Erythroblast (primary cell): ENCODE measurements at regions not wholly inside any gene's neighbourhood (a gene's known extent, or its start where the extent isn't known, plus 50 kb on each side); places are given as distances from the start of the nearest gene placed in this dataset.

Experiments
- GATA1 ChIP-seq: IDR thresholded peaks from 2 replicates; pipeline ENCODE4 v1.6.1; 2011; ENCODE audit warnings: low read depth, mild to moderate bottlenecking, control low read depth, low read length, moderate library complexity
- POLR2A ChIP-seq: IDR thresholded peaks from 2 replicates; pipeline ENCODE4 v1.6.1; 2011; ENCODE audit warnings: mild to moderate bottlenecking, low read length

DNA sequence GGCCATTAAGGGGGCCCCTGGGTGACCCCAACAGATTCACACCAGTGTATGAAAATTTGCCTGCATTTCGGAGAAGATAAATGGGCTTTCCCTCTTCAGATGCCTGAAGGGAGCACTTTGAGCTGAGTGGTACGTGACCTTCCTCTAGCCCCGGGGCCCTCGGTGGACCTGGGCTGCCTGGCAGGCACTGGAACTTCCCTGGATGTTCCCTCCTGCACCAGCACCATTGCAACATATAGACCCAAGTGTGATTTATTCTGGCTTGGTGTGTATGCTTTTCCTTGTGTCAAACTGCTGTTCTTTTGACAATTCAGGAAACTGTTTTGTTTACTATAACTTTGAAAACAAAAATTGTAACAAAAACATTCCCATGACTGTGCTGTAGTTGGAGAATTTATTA, 93.8 kb downstream of the TNFRSF13B start:
- TF ChIP-seq POLR2A (no peak), GATA1 (no peak)
